ENCODE measurements at regions not wholly inside any gene's neighbourhood (a gene's known extent, or its start where the extent isn't known, plus 50 kb on each side); places are given as distances from the start of the nearest gene placed in this dataset.

DNA sequence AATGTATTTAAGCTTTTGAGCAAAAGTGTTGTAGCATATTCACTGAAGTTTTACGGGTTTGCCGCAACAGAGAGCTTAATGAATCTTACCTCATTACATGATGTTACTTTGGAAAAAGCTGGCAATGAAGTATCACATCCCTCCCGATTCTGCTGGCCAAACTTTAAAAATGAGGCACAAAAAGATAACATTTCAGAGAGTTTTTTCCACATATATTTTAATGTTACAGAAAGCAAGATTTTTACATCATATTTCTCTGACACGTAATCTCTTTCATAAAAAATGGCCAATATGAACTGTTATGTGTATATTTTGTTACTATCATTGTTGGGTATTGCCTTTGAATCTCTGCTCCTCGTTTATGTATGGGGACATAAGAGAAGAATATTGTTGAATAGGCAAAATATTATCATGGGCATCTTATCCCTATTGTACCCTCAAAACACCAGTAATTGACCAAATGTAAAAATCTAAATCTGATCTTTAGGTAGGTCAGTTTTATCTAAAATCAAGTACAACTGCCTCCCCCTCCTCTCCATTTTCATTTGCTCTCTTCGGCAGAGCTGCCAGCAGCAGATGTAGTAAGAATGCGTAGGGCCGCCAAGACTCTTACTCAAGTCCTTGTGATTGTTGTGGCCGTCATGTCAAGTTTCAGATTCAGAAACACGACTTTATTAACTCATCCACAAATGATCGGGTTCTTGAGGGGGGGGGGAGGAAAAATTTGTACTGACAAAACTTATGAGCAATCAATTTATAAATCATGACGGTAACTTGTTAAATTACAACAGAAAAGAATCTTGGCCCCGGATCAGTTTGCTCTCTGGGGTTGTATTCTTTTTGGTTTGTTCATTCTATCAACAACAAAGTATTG lies 106.7 kb upstream of the THRB start:
- TF ChIP-seq POLR2A (IDR thresholded peaks at IDR 0.05), result no peak
- TF ChIP-seq, protein P1, sequence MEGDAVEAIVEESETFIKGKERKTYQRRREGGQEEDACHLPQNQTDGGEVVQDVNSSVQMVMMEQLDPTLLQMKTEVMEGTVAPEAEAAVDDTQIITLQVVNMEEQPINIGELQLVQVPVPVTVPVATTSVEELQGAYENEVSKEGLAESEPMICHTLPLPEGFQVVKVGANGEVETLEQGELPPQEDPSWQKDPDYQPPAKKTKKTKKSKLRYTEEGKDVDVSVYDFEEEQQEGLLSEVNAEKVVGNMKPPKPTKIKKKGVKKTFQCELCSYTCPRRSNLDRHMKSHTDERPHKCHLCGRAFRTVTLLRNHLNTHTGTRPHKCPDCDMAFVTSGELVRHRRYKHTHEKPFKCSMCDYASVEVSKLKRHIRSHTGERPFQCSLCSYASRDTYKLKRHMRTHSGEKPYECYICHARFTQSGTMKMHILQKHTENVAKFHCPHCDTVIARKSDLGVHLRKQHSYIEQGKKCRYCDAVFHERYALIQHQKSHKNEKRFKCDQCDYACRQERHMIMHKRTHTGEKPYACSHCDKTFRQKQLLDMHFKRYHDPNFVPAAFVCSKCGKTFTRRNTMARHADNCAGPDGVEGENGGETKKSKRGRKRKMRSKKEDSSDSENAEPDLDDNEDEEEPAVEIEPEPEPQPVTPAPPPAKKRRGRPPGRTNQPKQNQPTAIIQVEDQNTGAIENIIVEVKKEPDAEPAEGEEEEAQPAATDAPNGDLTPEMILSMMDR (IDR thresholded peaks at IDR 0.05), result no peak
